Panc1 (cell line): ENCODE measurements at regions not wholly inside any gene's neighbourhood (a gene's known extent, or its start where the extent isn't known, plus 50 kb on each side); places are given as distances from the start of the nearest gene placed in this dataset.

Experiments
- ATAC-seq: fragments of 200-7000 bp; cut with Tn5 transposase; 2 replicates; pipeline ENCODE4 v1.9.1; 2020; ENCODE audit warnings: mild to moderate bottlenecking, moderate library complexity
- BruUV-seq: library from RNA; stranded (reverse); fragments of 400-500 nt; replicated peaks from 2 replicates; lab custom pipeline; 2021; lab: Mats Ljungman, UMichigan
- CTCF ChIA-PET: fragments of 300-600 bp; sonication (Branson Sonifier 250); formaldehyde crosslinking; loops from one replicate; lab custom pipeline; 2022; ENCODE audit warnings: antibody characterized with exemption; lab: Charles Lee
- POLR2A ChIA-PET: fragments of 300-600 bp; sonication (Branson Sonifier 250); formaldehyde crosslinking; loops from one replicate; lab custom pipeline; 2022; ENCODE audit warnings: antibody characterized with exemption; lab: Charles Lee
- DNase-seq: peaks from one replicate; pipeline ENCODE4 v3.0.0-alpha.2; 2010; ENCODE audit warnings: low read depth, low spot score
- H3K27ac ChIP-seq: 2 replicates; pipeline ENCODE4 v1.5.1; 2011; ENCODE audit warnings: mild to moderate bottlenecking, low read length, inconsistent platforms
- H3K27me3 ChIP-seq: fragments of 200-500 bp; sonication (Bioruptor generic); 2 replicates; pipeline ENCODE4 v1.6.0; 2014; ENCODE audit warnings: low read length, inconsistent platforms; ENCODE audit not compliant: control insufficient read depth, insufficient read depth
- H3K36me3 ChIP-seq: fragments of 200-500 bp; sonication (Bioruptor generic); 2 replicates; pipeline ENCODE4 v1.5.1; 2014; ENCODE audit warnings: inconsistent platforms, mild to moderate bottlenecking, low read length, moderate library complexity; ENCODE audit not compliant: control insufficient read depth, insufficient read depth
- H3K4me1 ChIP-seq: 2 replicates; pipeline ENCODE4 v1.5.1; 2011; ENCODE audit warnings: inconsistent platforms, mild to moderate bottlenecking, low read length, moderate library complexity; ENCODE audit not compliant: control insufficient read depth, insufficient read depth
- H3K4me3 ChIP-seq, 2 experiments: 2 replicates each; pipeline ENCODE4 v1.5.1; 2011 to 2012; ENCODE audit warnings: low read depth in 2 of 2, low read length in 2 of 2, mild to moderate bottlenecking in 2 of 2, inconsistent platforms in 1 of 2, moderate library complexity in 1 of 2
- H3K9me3 ChIP-seq: fragments of 200-500 bp; sonication (Bioruptor generic); 2 replicates; pipeline ENCODE4 v1.5.1; 2014; ENCODE audit warnings: low read depth, mild to moderate bottlenecking, inconsistent platforms, low read length, moderate library complexity; ENCODE audit not compliant: control insufficient read depth, insufficient read depth
- CTCF ChIP-seq: fragments of 450-650 bp; IDR thresholded peaks from 2 replicates; pipeline ENCODE4 v1.5.1; 2017; ENCODE audit warnings: mild to moderate bottlenecking
- POLR2AphosphoS5 ChIP-seq: IDR thresholded peaks from 2 replicates; pipeline ENCODE4 v1.6.1; 2012; ENCODE audit warnings: mild to moderate bottlenecking, low read depth, low read length, moderate library complexity
- REST ChIP-seq, 2 experiments: IDR thresholded peaks; 2 replicates each; pipeline ENCODE4 v1.6.1; 2011 to 2012; ENCODE audit warnings: low read depth in 2 of 2, control low read depth in 1 of 2, low read length in 1 of 2, mild to moderate bottlenecking in 1 of 2, moderate library complexity in 1 of 2; ENCODE audit not compliant: insufficient read depth in 1 of 2
- SIN3A ChIP-seq: IDR thresholded peaks from 2 replicates; pipeline ENCODE4 v1.6.1; 2012; ENCODE audit warnings: low read depth, mild to moderate bottlenecking, low read length, moderate library complexity, borderline replicate concordance; ENCODE audit not compliant: insufficient read depth
- TCF7L2 ChIP-seq: IDR thresholded peaks from 2 replicates; pipeline ENCODE4 v1.6.1; 2011; ENCODE audit warnings: mild to moderate bottlenecking, low read depth, low read length, inconsistent platforms
- in situ Hi-C: cut with HindIII; loops from 2 replicates; pipeline ENCODE4 v1.10.0; 2016; ENCODE audit warnings: low sequenced_read_pairs, low pct_unique_long_range_greater_than_20kb
- intact Hi-C: fragments of 100-400 bp; cut with micrococcal nuclease; formaldehyde crosslinking; loops from one replicate; pipeline ENCODE4 v1.10.0; 2022; ENCODE audit not compliant: unreplicated experiment

GRCh38 chr13:77431449-77431848 lies 104.1 kb upstream of the SCEL start:
- H3K9me3 ChIP-seq, result no peaks in the 10 kb centered on the region
- CTCF ChIA-PET, result no interaction called here
- H3K4me1 ChIP-seq, result no peaks in the 10 kb centered on the region
- ATAC-seq, result no peak
- TF ChIP-seq REST (IDR thresholded peaks at IDR 0.05; ENCODE audit: insufficient read depth in 1 of 2, low read depth in 2 of 2, low read length in 1 of 2) (no peak), POLR2AphosphoS5 (no peak), SIN3A (no peak), CTCF (no peak), TCF7L2 (no peak)
- H3K27me3 ChIP-seq, result no peaks in the 10 kb centered on the region
- BruUV-seq, result no TSS peak
- H3K27ac ChIP-seq, result no peak overlapping the region
- POLR2A ChIA-PET, result no interaction called here
- H3K36me3 ChIP-seq, result no peaks in the 10 kb centered on the region
- DNase-seq, result no peak
- in situ Hi-C loops, result no loop called here
- intact Hi-C loops, result no loop called here
- H3K4me3 ChIP-seq, result no peak overlapping the region

- ChIA-PET POLR2A (no interaction called here), CTCF (no interaction called here)
- Histone ChIP-seq H3K36me3 (no peaks in the 10 kb centered on the region), H3K4me1 (no peaks in the 10 kb centered on the region), H3K27me3 (no peaks in the 10 kb centered on the region), H3K4me3 (no peak overlapping the region), H3K27ac (no peak overlapping the region), H3K9me3 (no peaks in the 10 kb centered on the region)
- intact Hi-C loops (no loop called here), in situ Hi-C loops (no loop called here)
- BruUV-seq, result no TSS peak
- ATAC-seq, result no peak
- DNase-seq, result no peak
- TF ChIP-seq POLR2AphosphoS5, result no peak
- no peak for TF ChIP-seq SIN3A
- no peak for TF ChIP-seq TCF7L2
- no peak for TF ChIP-seq REST (IDR thresholded peaks at IDR 0.05; ENCODE audit: insufficient read depth in 1 of 2, low read depth in 2 of 2, low read length in 1 of 2)
Observed at GRCh38 chr13:77430377-77430951, 103.6 kb upstream of the MYCBP2 start.
